ENCODE measurements at regions not wholly inside any gene's neighbourhood (a gene's known extent, or its start where the extent isn't known, plus 50 kb on each side); places are given as distances from the start of the nearest gene placed in this dataset.
A peak's percentile ranks its signal among the peaks of the same experiment; 100 is the strongest.
"Not testable (repeated sequence)": the region's sequence is repeated elsewhere in the genome, so short reads cannot be mapped to it uniquely, and the experiment has no call there.

DNA sequence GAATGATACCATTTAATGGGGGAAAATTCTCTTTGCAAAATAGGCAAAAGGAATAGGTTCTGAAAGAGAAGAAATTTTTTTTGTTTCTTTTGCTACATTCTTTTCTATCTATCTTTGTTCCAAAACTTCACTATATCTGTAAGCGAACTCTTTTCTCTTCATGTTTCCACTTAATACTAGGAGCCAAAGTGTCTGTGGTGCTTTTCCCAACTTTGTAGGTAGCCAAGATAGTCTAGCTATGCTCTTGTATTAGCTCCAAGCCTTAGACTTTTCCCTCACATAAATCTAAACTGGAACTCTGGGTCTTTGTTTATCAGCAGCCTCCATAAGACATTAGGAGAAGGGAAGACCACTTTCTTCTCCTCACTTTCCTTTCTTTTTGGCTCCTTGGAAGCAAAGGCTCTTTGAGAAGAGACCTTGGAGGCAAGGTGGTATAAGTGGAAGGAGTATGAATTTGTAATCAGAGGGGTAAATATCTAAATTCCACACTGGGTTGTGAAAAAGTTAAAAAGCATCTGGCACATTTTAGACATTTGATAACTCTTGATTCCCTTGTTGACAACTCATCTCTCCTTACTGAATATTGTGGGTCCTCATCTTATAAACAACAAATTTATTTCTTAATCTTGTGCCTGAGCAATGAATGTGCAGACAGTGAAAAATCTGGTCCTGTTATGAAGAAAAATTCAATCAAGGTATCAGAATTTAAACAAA is 130.0 kb downstream of the EHF start:
- no peak for DNase-seq

DNA sequence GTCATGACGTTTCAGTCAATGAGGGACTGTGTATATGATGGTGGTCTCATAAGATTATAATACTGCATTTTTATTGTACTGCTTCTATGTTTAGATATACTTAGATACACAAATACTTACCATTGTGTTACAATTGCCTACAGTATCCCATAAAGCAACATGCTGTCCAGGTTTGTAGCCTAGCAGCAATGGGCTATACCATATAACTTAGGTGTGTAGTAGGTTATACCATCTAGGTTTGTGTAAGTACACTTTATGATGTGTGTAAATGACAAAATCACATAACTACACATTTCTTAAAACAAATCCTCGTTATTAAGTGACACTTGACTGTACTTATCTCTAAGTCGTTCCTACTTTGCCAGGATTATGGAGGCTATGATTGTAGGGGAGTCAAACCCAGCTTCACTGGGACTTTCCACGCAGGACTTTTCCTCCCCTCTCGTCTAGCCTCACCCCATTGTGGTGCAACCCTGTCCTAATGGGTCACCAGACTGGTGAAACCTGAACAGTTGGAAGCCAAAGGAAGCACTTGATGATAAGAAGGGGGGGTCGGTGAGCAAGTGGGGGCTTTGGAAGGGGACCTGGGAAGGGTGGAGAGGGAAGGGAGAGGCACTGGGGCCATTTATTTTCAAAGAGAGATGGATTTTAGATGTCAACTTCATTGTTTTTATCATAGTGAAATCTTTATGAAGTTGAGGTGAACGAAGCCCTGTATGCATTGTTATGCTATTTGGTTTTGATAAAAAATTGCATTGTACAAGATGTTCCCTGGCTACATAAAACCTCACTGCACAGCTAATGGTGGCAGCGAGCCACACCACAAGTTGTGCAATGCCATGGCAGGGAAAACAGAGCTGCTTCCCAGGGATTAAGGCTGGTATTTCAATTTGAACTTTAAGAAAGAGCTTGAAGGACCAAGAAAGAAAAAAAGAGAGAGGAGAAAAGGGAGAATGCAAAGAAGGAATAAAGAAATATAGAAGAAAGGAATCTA is 129.1 kb downstream of the EHF start:
- DNase-seq, result peak; percentile 70

DNA sequence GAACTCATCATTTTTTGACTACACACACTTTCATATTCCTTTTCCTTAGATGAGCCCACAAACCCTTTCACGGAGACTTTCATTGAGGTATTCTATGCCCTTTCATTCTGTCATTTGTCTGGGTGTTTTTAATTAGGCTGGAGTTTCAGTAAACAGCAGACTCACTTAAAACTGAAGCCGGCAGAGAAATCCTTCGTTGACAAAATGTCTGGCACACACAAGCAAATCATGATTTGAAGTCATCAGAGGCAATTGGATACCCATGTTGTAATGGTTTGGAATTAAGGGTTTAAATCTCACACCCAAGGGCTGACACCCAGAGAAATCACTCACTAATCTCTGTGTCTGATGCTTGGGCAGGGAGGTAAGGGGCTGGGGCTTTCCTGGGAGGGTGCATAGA is 127.1 kb downstream of the EHF start:
- no peak for DNase-seq

DNA sequence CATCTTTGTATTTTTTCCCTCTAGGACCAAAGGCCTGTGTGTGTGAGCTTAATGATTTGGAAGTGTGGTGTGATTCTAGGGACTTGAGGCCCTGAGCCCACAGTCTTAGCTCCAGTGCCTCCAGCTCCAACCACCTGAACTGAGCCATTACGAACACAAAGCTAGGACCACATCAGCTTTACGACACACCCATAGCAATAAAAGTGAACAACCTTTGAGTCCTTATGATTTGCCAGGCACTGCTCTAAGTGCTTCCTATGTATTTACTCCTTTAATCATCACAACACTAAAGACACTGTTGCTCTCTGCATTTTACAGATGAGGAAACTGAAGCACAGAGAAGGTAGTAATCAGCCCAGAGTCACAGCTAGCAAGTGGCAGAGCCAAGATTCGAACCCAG is 126.4 kb downstream of the EHF start:
- DNase-seq, result no peak

DNA sequence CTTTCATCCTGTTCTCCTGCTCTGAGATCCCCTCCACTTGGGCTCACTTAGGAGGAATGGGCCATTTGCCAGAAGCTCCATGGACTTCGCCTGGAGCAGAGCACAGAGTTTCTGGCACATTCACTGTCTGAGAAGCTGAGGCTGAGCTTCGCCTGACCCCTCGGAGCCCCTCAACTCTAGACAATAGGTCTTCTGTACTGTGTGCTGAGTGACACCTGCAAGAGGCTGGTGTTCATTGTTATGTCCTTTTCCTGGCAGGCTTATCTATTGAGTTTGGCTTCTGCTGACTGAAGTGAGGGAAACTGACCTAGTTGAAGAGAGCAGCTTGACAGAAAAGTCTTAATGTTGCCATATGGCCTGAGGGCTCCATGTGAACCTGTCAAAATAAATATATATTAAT is 124.3 kb downstream of the EHF start:
- no peak for DNase-seq

DNA sequence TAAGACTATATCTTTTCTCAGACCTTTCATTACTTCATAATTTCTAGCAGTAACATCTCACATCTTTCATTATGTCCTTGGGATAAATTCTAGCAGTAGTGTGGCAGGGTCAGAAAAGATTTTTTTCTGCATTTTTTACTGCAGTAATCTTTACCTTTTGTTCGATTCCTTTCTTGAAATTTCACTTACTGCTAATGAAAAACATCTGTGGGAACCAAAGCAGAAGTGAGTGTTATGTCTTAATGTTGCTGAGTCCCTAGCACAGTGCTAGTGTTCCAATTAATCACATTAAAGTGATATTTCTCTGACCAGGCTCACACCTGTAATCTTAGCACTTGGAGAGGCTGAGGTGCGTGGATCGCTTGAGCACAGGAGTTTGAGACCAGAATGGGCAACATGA is 123.6 kb downstream of the EHF start:
- DNase-seq, result no peak

DNA sequence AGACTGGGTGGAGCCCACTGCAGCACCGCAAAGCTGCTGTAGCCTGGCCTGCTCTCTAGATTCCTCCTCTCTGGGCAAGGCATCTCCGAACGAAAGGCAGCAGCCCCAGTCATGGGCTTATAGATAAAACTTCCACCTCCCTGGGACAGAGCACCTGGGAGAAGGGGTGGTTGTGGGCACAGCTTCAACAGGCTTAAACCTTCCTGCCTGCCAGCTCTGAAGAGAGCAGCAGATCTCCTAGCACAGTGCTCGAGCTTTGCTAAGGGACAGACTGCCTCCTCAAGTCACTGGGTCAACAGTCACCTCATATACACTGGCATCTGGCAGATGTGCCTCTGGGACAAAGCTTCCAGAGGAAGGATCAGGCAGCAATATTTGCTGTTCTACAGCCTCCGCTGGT is 117.3 kb downstream of the EHF start:
- DNase-seq, result no peak

DNA sequence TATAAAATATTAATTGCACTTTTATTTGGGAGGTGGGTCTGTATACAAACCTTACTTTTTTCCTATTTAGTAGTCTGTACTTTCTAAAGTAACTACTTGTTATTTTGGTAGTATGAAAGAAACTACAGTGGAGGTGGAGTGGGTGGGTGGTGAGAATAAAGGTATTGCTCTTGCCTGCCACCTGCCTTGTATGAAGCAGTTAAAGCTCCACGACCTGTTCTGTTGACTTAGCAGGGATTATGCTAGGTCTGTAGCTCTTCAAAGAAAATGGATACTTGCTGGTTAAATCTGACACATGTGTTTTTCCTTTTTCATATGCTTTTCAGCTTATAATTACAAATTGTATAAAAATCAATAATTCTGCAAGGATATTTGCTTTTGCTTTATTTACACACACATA is 111.9 kb downstream of the EHF start:
- DNase-seq, result no peak

DNA sequence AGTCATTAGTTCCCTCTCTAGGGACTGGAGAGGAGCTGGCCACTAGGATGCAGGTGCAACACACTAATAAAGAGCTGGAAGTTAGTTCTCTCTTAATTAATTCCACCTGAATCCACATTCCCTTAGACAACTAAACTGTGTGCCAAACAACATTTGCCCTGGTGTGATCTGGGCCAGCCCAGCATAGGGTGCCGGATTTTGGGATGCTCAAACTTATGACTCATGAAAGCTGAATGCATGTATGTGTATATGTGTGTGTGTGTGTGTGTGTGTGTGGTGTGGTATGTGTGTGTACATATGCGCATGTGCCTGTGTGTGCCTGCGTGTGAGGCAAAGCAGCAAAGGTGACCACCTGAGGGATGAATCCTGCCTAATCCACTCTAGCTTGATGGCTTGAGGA is 110.7 kb downstream of the EHF start:
- DNase-seq, result no peak

DNA sequence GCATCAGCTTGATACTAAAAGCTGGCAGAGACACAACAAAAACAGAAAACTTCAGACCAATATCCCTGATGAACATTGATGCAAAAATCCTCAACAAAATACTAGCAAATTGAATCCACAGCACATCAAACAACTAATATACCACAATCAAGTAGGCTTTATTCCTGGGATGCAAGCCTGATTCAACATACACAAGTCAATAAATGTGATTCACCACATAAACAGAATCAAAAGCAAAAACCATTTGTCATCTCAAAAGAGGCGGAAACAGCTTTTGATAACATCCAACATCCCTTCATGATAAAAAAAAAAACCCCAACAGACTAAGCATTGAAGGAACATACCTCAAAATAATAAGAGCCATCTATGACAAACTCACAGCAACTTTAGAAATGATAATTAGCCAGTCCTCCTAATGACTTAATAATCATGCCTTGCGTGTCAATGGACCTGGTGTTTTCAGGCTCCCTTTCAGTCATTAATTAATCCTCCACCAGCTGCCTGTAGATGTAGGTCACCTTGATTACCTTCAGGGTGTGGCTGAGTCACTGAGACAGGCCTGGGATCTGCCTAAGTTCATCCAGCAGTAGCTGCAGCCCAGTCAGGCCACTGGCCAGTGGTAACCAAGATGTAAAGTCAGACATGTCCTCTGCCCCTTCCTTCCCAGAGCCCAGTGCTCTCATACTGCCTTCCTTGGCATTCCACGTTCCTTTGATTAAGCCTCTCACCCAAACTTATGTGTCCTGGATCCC is 109.8 kb downstream of the EHF start:
- DNase-seq, result no peak

DNA sequence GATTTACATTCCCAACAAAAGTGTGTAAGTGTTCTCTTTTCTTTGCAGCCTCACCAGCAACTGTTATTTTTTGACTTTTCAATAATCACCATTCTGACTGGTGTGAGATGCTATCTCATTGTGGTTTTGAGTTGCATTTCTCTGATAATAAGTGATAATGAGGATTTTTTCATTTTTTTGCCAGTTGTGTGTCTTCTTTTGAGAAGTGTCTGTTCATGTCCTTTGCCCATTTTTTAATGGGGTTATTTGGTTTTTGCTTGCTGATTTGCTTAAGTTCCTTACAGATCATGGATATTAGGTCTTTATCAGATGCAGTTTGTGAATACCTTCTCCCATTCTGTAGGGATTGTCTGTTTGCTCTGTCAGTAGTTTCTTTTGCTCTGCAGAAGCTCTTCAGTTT is 107.7 kb downstream of the EHF start:
- DNase-seq, result no peak

DNA sequence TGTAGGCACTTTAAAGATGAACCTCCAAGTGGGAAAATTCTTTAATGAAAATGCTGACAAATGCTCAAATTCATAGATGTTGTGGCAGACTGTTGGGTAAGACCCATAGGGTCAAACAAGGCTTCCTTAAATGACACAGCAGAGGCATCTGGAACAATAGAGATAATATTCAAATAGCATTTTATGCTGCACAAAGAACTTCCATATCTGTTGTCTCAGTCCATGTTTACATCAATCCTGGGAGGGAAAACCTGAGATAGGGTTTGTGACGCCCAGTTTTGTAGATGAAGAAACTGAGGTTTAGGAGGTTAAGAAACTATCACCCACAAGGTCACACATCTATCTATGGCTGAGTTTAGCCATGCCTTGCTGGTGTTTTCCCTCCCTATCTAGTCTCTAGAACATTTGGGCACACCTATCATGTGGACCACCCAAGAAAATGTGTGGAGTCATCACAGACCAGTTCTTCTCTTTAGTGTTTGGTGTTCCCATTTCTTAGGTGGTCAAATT is 106.4 kb downstream of the EHF start:
- no peak for DNase-seq

DNA sequence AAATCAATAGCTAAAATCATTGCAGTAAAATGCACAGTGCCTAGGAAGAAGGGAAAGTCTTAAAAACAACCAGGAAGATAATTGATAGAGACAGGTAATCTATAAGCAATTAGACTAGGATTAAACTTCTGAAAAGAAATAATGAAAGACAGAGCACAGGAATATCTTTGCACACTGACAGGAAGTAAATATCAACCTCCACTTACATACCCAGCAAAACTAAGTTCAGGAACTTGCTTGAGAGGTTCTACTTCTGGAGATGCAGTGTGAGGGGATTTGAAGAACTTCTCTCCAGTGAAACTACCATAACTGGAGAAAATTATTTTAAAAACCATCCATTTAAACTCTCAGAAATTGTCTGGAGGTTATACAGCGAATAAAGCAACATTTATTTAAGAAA is 104.1 kb downstream of the EHF start:
- DNase-seq, result no peak

DNA sequence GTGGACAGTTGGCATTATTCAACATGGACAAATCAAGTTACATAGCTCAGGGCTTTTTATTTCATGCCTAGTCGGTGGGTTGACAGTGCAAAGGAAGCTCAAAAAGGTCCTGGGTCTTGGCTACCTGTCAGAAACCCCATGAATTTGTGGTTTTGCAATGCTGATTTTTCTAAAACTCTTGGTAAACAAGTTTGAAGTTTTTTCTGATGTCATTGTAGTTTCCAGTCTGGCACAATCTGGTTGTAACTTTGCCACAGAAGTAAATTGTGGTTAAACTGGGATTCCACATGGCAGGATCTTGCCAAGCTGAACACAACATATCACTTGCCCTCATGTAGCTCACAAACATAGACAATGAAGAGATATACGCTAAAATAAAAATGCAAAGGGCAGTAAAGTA is 100.8 kb downstream of the EHF start:
- DNase-seq, result no peak

DNA sequence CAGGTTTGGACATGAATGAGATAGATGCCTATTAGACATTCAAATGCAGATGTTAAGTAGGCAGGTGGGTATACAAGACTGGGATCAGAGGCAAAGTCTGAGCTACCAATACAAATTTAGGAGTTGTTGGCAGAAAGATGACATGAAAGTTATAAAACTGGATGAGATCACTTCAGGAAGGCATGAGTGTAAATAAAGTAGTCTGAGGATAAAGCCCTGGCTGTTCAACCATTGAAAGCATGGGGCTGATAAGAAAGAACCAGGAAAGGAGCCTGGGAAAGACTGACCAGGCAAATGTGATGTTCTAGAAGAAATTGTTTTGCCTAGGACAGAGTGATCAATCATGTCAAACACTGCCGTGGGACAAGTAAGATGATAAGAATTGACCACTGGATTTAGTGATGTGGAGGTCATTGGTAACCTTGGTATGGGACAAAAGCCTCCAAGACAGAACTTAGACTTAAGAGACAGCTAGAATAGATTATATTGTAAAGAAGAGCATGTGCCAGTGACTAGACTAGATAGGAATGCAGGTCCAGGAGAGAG is 98.5 kb downstream of the EHF start:
- DNase-seq, result no peak

DNA sequence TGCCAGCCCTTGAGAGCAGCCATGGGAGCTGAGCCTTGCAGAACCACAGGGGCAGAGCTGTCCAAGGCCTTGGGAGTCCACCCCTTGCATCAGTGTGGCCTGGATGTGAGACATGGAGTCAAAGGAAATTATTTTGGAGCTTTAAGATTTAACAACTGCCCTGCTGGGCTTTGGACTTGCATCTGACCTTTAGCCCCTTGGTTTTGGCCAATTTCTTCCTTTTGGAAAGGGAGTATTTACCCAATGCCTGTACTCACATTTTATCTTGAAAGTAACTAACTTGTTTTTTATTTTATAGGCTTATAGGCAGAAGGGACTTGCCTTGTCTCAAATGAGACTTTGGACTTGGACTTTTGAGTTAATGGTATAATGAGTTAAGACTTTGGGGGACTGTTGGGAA is 92.7 kb downstream of the EHF start:
- DNase-seq, result not testable (repeated sequence)

All from left hindlimb (tissue), 1 donor.